ENCODE measurements at regions not wholly inside any gene's neighbourhood (a gene's known extent, or its start where the extent isn't known, plus 50 kb on each side); places are given as distances from the start of the nearest gene placed in this dataset.

DNA sequence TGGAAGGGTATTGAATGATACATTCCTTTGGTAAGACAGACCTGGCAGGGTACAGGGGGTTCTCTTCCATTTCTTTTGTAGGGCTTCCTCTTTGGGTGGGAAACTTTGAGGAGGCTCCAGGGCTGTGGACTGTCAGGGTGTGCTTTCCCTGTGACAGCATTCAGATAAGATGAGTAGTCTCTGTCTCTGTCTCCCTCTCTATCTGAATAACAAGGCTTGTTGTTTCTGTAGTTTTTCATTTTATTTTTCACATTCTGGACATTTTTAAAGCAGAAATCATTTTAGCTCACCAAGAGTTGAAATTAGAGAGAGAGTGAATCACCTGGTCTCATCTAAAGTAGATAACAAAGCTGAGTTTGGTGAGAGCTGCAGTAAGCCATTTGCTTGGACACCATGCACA is 100.8 kb upstream of the TPM1 start:
- no peak for TF ChIP-seq CTCF (IDR thresholded peaks at IDR 0.05)
- no peaks in the 10 kb centered on the region for H3K36me3 Mint-ChIP-seq (ENCODE audit: low read depth)
- H3K9me3 Mint-ChIP-seq (ENCODE audit: low read depth), result no peaks in the 10 kb centered on the region
- H3K27ac Mint-ChIP-seq (ENCODE audit: unreplicated experiment), result peak overlapping the region; percentile 96
- H3K4me1 Mint-ChIP-seq (ENCODE audit: low read depth), result peaks cover 59% of the 10 kb centered on the region
- peak overlapping the region; percentile 36 for H3K4me3 Mint-ChIP-seq (ENCODE audit: unreplicated experiment)
- DNase-seq (ENCODE audit: low spot score), result no peak
- no peaks in the 10 kb centered on the region for H3K27me3 Mint-ChIP-seq (ENCODE audit: low read depth)

DNA sequence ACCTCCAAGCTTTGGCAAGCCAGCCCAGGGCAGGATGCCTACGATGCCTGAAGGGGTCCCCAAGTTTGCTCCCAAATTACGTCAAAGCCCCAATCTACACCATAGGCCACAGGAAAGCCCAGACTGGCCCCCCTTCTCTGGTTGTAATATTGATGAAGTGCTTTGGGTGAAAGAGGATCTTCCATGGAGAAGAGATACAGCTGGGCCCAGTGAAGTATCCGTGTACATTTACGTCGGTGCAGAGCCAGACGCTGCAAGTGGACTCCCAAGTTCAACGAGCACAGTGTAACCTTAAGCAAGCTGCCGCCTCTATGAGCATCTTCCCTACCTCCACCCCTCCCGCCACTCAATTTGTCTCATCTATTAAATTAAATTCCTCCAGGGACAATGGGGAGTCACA is 100.1 kb upstream of the TPM1 start:
- no peak for DNase-seq (ENCODE audit: low spot score)
- no peak for TF ChIP-seq CTCF (IDR thresholded peaks at IDR 0.05)
- Mint-ChIP-seq H3K27me3 (ENCODE audit: low read depth) (no peaks in the 10 kb centered on the region), H3K4me1 (ENCODE audit: low read depth) (peaks cover 63% of the 10 kb centered on the region), H3K9me3 (ENCODE audit: low read depth) (no peaks in the 10 kb centered on the region), H3K4me3 (ENCODE audit: unreplicated experiment) (no peak overlapping the region), H3K27ac (ENCODE audit: unreplicated experiment) (peak overlapping the region; percentile 96), H3K36me3 (ENCODE audit: low read depth) (no peaks in the 10 kb centered on the region)

GRCh38 chr15:62945063-62945462 is 97.5 kb upstream of the TPM1 start:
- Mint-ChIP-seq H3K27ac (ENCODE audit: unreplicated experiment) (no peak overlapping the region), H3K9me3 (ENCODE audit: low read depth) (no peaks in the 10 kb centered on the region), H3K27me3 (ENCODE audit: low read depth) (no peaks in the 10 kb centered on the region), H3K36me3 (ENCODE audit: low read depth) (no peaks in the 10 kb centered on the region), H3K4me1 (ENCODE audit: low read depth) (peaks cover 55% of the 10 kb centered on the region), H3K4me3 (ENCODE audit: unreplicated experiment) (no peak overlapping the region)
- TF ChIP-seq CTCF (IDR thresholded peaks at IDR 0.05), result no peak
- DNase-seq (ENCODE audit: low spot score), result no peak

GRCh38 chr15:62945760-62946159 is 96.8 kb upstream of the TPM1 start:
- Mint-ChIP-seq H3K36me3 (ENCODE audit: low read depth) (no peaks in the 10 kb centered on the region), H3K9me3 (ENCODE audit: low read depth) (no peaks in the 10 kb centered on the region), H3K4me3 (ENCODE audit: unreplicated experiment) (no peak overlapping the region), H3K27ac (ENCODE audit: unreplicated experiment) (peak overlapping the region; percentile 88), H3K4me1 (ENCODE audit: low read depth) (peaks cover 51% of the 10 kb centered on the region), H3K27me3 (ENCODE audit: low read depth) (no peaks in the 10 kb centered on the region)
- no peak for TF ChIP-seq CTCF (IDR thresholded peaks at IDR 0.05)
- DNase-seq (ENCODE audit: low spot score), result no peak

GRCh38 chr15:62946940-62947339 is 95.6 kb upstream of the TPM1 start:
- H3K4me1 Mint-ChIP-seq (ENCODE audit: low read depth), result peaks cover 42% of the 10 kb centered on the region
- no peaks in the 10 kb centered on the region for H3K27me3 Mint-ChIP-seq (ENCODE audit: low read depth)
- H3K27ac Mint-ChIP-seq (ENCODE audit: unreplicated experiment), result peak overlapping the region; percentile 88
- TF ChIP-seq CTCF (IDR thresholded peaks at IDR 0.05), result no peak
- no peaks in the 10 kb centered on the region for H3K9me3 Mint-ChIP-seq (ENCODE audit: low read depth)
- H3K36me3 Mint-ChIP-seq (ENCODE audit: low read depth), result no peaks in the 10 kb centered on the region
- no peak for DNase-seq (ENCODE audit: low spot score)
- no peak overlapping the region for H3K4me3 Mint-ChIP-seq (ENCODE audit: unreplicated experiment)

All from chondrocyte (in vitro differentiated cells).